ENCODE measurements at regions not wholly inside any gene's neighbourhood (a gene's known extent, or its start where the extent isn't known, plus 50 kb on each side); places are given as distances from the start of the nearest gene placed in this dataset.

GRCh38 chr4:122681568-122681967 lies 50.9 kb upstream of the BBS12 start:
- H3K9me3 ChIP-seq (ENCODE audit: severe bottlenecking) = no peaks in the 10 kb centered on the region
- TF ChIP-seq CTCF (IDR thresholded peaks at IDR 0.05; ENCODE audit: poor library complexity, severe bottlenecking) = no peak
- no peak for ATAC-seq (ENCODE audit: low read depth)

More at GRCh38 chr4:122681568-122681967, 50.9 kb upstream of the BBS12 start:
- Histone ChIP-seq H3K36me3 (ENCODE audit: low read depth) (no peaks in the 10 kb centered on the region), H3K27me3 (ENCODE audit: insufficient read depth, poor library complexity, severe bottlenecking) (no peaks in the 10 kb centered on the region), H3K4me3 (ENCODE audit: severe bottlenecking) (no peak overlapping the region), H3K27ac (ENCODE audit: poor library complexity, severe bottlenecking) (no peak overlapping the region), H3K4me1 (ENCODE audit: insufficient read depth, poor library complexity, severe bottlenecking) (no peaks in the 10 kb centered on the region)
- DNase-seq (ENCODE audit: low spot score) = no peak

Data from RWPE2 (cell line).